Mesendoderm (in vitro differentiated cells): ENCODE measurements at regions not wholly inside any gene's neighbourhood (a gene's known extent, or its start where the extent isn't known, plus 50 kb on each side); places are given as distances from the start of the nearest gene placed in this dataset.
"Not testable (repeated sequence)": the region's sequence is repeated elsewhere in the genome, so short reads cannot be mapped to it uniquely, and the experiment has no call there.

Source experiments
- DNase-seq: peaks from one replicate; pipeline ENCODE4 v3.0.0; 2013
- H2AK5ac ChIP-seq: 2 replicates; pipeline ENCODE4 v1.6.1; 2013; ENCODE audit warnings: low read length, inconsistent platforms
- H2BK120ac ChIP-seq: 2 replicates; pipeline ENCODE4 v1.6.1; 2013; ENCODE audit warnings: low read depth, mild to moderate bottlenecking, low read length, moderate library complexity, mixed read lengths
- H2BK15ac ChIP-seq: replicated peaks from 2 replicates; pipeline ENCODE4 v1.6.1; 2013; ENCODE audit warnings: low read depth, mild to moderate bottlenecking, moderate library complexity
- H2BK5ac ChIP-seq: 2 replicates; pipeline ENCODE4 v1.6.1; 2013; ENCODE audit warnings: low read length, inconsistent platforms
- H3K18ac ChIP-seq: 2 replicates; pipeline ENCODE4 v1.6.1; 2013; ENCODE audit warnings: mild to moderate bottlenecking, low read length, mixed read lengths
- H3K23ac ChIP-seq: one replicate; pipeline ENCODE4 v1.6.1; 2013; ENCODE audit warnings: low read length
- H3K27ac ChIP-seq: 2 replicates; pipeline ENCODE4 v1.5.1; 2013; ENCODE audit warnings: low read depth, mild to moderate bottlenecking, inconsistent platforms, low read length, moderate library complexity
- H3K27me3 ChIP-seq: 2 replicates; pipeline ENCODE4 v1.6.1; 2013; ENCODE audit warnings: low read length, control low read depth, mild to moderate bottlenecking, inconsistent platforms; ENCODE audit not compliant: insufficient read depth, poor library complexity
- H3K36me3 ChIP-seq: 2 replicates; pipeline ENCODE4 v1.6.1; 2013; ENCODE audit warnings: low read length, inconsistent platforms; ENCODE audit not compliant: control insufficient read depth, insufficient read depth
- H3K4ac ChIP-seq: one replicate; pipeline ENCODE4 v1.6.1; 2013; ENCODE audit warnings: low read depth, mild to moderate bottlenecking, low read length, moderate library complexity
- H3K4me1 ChIP-seq: 2 replicates; pipeline ENCODE4 v1.6.1; 2013; ENCODE audit warnings: low read depth, low read length, inconsistent platforms; ENCODE audit not compliant: control insufficient read depth
- H3K4me2 ChIP-seq: 2 replicates; pipeline ENCODE4 v1.6.1; 2013; ENCODE audit warnings: low read length
- H3K4me3 ChIP-seq: 2 replicates; pipeline ENCODE4 v1.5.1; 2013; ENCODE audit warnings: mild to moderate bottlenecking, low read length
- H3K56ac ChIP-seq: one replicate; pipeline ENCODE4 v1.6.1; 2013; ENCODE audit warnings: low read length
- H3K79me1 ChIP-seq: 2 replicates; pipeline ENCODE4 v1.6.1; 2013; ENCODE audit warnings: low read length, inconsistent platforms
- H3K79me2 ChIP-seq: 2 replicates; pipeline ENCODE4 v1.6.1; 2013; ENCODE audit warnings: mild to moderate bottlenecking, low read length; ENCODE audit not compliant: control insufficient read depth, insufficient read depth
- H3K9ac ChIP-seq: 2 replicates; pipeline ENCODE4 v1.6.1; 2013; ENCODE audit warnings: low read length, inconsistent platforms
- H4K5ac ChIP-seq: one replicate; pipeline ENCODE4 v1.6.1; 2013; ENCODE audit warnings: low read length
- H4K8ac ChIP-seq: one replicate; pipeline ENCODE4 v1.6.1; 2013; ENCODE audit warnings: low read depth, mild to moderate bottlenecking, control low read depth, low read length, moderate library complexity
- WGBS: extraction: QIAGEN DNeasy Blood & Tissue Kit; methylation state at CpG from one replicate; pipeline ENCODE4 v1.1.7; 2013; ENCODE audit warnings: low lambda C conversion rate, missing lambda C conversion rate; ENCODE audit not compliant: insufficient coverage; ENCODE audit errors: extremely low coverage; 5-methylcytosine and 5-hydroxymethylcytosine counted together

DNA sequence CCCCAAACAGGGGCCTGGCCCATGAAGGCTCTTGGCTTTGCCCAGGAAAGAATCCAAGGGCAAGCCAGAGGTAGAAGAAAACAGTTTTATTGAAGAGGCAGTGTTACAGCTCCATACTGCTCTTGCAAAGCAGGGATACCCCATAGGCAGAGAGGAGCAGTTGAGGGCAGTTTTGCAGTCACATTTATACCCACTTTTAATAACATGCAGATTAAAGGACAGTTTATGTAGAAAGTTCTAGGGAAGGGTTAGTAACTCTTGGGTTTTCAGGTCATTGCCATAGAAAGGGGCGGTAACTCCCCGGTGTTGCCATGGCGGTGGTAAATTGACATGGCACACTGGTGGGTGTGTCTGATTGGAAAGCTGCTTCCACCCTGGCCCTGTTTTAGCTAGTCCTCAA is 80.5 kb upstream of the GNAZ start:
- H2BK120ac ChIP-seq: no peak overlapping the region
- H3K79me2 ChIP-seq: no peaks in the 10 kb centered on the region
- no peak overlapping the region for H2AK5ac ChIP-seq
- no peak overlapping the region for H3K23ac ChIP-seq
- no peak overlapping the region for H3K56ac ChIP-seq
- no peak overlapping the region for H3K9ac ChIP-seq
- H3K4me1 ChIP-seq: no peaks in the 10 kb centered on the region
- no CpG with 5 or more reads among the region's 3 CpGs for WGBS
- no peak overlapping the region for H3K27ac ChIP-seq
- no peak overlapping the region for H2BK5ac ChIP-seq
- H4K8ac ChIP-seq: no peak overlapping the region
- no peaks in the 10 kb centered on the region for H3K79me1 ChIP-seq
- H4K5ac ChIP-seq: no peak overlapping the region
- no peaks in the 10 kb centered on the region for H3K27me3 ChIP-seq
- no peak overlapping the region for H3K4me2 ChIP-seq
- no peak overlapping the region for H3K18ac ChIP-seq
- no peak for DNase-seq
- no peak overlapping the region for H2BK15ac ChIP-seq
- no peak overlapping the region for H3K4ac ChIP-seq
- H3K36me3 ChIP-seq: no peaks in the 10 kb centered on the region
- no peak overlapping the region for H3K4me3 ChIP-seq

DNA sequence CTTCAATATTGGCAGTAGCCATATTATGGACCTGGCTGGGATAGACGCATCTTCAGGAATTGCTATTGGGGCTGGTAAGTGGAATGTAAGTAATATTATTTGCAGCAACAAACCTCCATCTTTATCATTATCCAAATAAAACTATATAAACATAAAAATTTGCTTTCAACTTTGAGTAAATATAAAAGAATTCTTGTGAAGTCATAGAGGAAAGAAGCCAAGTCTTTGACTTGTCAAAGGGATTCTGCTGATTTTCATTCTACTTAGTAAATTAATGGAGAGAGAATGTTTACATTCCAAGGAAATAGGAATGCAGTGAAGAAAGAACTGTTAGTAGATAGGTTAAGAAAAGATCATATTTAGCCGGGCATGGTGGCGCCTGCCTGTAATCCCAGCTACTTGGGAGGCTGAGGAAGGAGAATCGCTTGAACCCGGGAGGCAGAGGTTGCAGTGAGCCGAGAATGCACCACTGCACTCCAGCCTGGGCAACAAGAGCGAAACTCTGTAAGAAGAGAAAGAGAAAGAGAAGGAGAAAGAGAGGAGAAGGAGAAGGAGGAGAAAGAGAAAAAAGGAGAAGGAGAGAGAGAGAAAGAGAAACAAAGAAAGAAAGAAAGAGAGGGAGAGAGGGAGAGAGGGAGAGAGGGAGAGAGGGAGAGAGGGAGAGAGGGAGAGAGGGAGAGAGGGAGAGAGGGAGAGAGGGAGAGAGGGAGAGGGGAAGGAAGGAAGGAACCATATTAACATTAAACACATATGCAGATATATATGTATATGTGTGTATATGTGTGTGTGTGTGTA is 79.4 kb upstream of the GNAZ start:
- H3K4me2 ChIP-seq, DNase-seq, H4K5ac ChIP-seq, H2BK5ac ChIP-seq, H3K79me1 ChIP-seq, H3K27ac ChIP-seq, H3K56ac ChIP-seq, H2AK5ac ChIP-seq, H2BK120ac ChIP-seq, H4K8ac ChIP-seq, H3K36me3 ChIP-seq, H3K18ac ChIP-seq, H3K4ac ChIP-seq, H3K9ac ChIP-seq, H3K4me1 ChIP-seq, H3K23ac ChIP-seq, H3K4me3 ChIP-seq, H3K79me2 ChIP-seq, H3K27me3 ChIP-seq, H2BK15ac ChIP-seq: not testable (repeated sequence)
- no CpG with 5 or more reads among the region's 7 CpGs for WGBS

DNA sequence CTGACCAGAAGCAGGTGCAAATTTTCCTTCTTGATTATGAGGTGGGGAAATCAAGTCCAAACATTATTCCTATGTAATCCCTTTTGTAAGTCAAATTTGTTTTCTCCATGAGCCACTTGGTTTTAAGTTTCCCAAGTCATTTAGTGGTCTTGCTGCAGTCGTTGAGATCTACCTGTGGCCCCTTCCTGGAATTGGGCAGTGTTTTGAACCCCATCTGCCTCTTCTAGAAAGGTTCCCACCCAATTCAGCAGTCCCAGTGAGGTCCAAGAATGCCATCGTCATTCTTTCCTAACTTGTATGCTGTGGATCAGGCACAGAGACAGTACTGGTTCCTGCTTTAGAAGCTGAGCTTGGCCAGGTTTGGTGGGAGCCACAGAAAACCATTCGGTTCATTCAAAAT is 77.8 kb upstream of the GNAZ start:
- Histone ChIP-seq H3K56ac (no peak overlapping the region), H3K4me3 (no peak overlapping the region), H2BK15ac (no peak overlapping the region), H3K4ac (no peak overlapping the region), H2AK5ac (no peak overlapping the region), H3K27me3 (no peaks in the 10 kb centered on the region), H3K79me2 (no peaks in the 10 kb centered on the region), H2BK120ac (no peak overlapping the region), H3K36me3 (no peaks in the 10 kb centered on the region), H3K23ac (no peak overlapping the region), H3K9ac (no peak overlapping the region), H3K27ac (no peak overlapping the region), H2BK5ac (no peak overlapping the region), H3K4me1 (no peaks in the 10 kb centered on the region), H4K8ac (no peak overlapping the region), H3K79me1 (no peaks in the 10 kb centered on the region), H3K18ac (no peak overlapping the region), H3K4me2 (no peak overlapping the region), H4K5ac (no peak overlapping the region)
- no peak for DNase-seq
- WGBS: no CpG with 5 or more reads among the region's 3 CpGs

DNA sequence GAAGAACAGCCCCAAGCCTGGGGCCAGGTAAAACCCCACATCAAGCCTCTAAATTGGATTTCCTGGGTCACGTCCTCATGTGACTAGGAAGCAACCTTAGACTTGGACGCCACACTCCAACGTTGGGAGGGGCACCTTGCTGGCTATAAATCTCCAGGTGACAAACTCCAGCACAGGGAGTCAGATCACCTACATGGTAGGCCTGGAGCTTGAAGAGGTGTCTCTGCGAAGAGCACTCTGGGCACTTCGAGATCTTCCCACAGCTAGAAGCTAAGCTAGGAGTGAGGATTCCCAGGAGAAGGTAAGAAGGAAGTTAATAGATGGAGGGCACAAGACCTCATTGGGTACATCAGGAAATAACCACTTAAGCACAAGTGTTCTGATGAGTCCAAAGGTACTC is 77.1 kb upstream of the GNAZ start:
- Histone ChIP-seq H3K79me1 (no peaks in the 10 kb centered on the region), H3K79me2 (no peaks in the 10 kb centered on the region), H3K4ac (no peak overlapping the region), H3K4me2 (no peak overlapping the region), H3K36me3 (no peaks in the 10 kb centered on the region), H3K27me3 (no peaks in the 10 kb centered on the region), H4K5ac (no peak overlapping the region), H3K18ac (no peak overlapping the region), H3K4me3 (no peak overlapping the region), H3K23ac (no peak overlapping the region), H2BK120ac (no peak overlapping the region), H3K9ac (no peak overlapping the region), H4K8ac (no peak overlapping the region), H2BK15ac (no peak overlapping the region), H2BK5ac (no peak overlapping the region), H2AK5ac (no peak overlapping the region), H3K27ac (no peak overlapping the region), H3K4me1 (no peaks in the 10 kb centered on the region), H3K56ac (no peak overlapping the region)
- WGBS: no CpG with 5 or more reads among the region's 5 CpGs
- no peak for DNase-seq

DNA sequence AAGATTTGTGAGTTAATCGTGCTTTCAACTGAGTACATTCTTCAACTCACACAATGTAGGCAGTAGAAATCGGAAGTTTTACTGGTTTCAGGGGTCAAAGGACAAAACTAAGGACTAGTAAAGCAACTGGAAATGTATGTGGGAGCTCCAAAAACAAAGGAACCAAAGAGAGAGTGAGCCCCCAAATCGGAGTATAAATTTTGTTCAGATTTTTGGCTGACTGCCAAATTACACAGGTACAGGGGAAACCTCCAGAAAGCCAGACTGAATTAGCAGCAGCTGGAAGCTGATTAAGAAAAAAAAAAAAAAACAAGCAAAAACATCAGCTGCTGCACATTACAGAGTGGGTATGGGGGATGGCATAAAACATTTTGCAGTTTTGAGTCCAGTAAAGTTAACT is 75.2 kb upstream of the GNAZ start:
- no peak for DNase-seq
- no peak overlapping the region for H3K23ac ChIP-seq
- H3K36me3 ChIP-seq: no peaks in the 10 kb centered on the region
- no peak overlapping the region for H4K8ac ChIP-seq
- no peak overlapping the region for H3K4me2 ChIP-seq
- H3K56ac ChIP-seq: no peak overlapping the region
- H3K18ac ChIP-seq: no peak overlapping the region
- H3K79me2 ChIP-seq: no peaks in the 10 kb centered on the region
- no peak overlapping the region for H2BK15ac ChIP-seq
- H2BK120ac ChIP-seq: no peak overlapping the region
- H3K4ac ChIP-seq: no peak overlapping the region
- H2AK5ac ChIP-seq: no peak overlapping the region
- H3K4me1 ChIP-seq: no peaks in the 10 kb centered on the region
- no peak overlapping the region for H4K5ac ChIP-seq
- H2BK5ac ChIP-seq: no peak overlapping the region
- no peak overlapping the region for H3K4me3 ChIP-seq
- H3K79me1 ChIP-seq: no peaks in the 10 kb centered on the region
- no peak overlapping the region for H3K9ac ChIP-seq
- no CpG with 5 or more reads among the region's 3 CpGs for WGBS
- no peaks in the 10 kb centered on the region for H3K27me3 ChIP-seq
- no peak overlapping the region for H3K27ac ChIP-seq
